Glutamatergic neuron (in vitro differentiated cells): ENCODE measurements at regions not wholly inside any gene's neighbourhood (a gene's known extent, or its start where the extent isn't known, plus 50 kb on each side); places are given as distances from the start of the nearest gene placed in this dataset.

Experiments used
- DNase-seq: peaks from one replicate; pipeline ENCODE4 v3.0.0; 2022
- H3K27ac Mint-ChIP-seq: one replicate; pipeline ENCODE4 v1.8.0; 2020; ENCODE audit warnings: mild to moderate bottlenecking, mixed read lengths, inconsistent platforms; ENCODE audit not compliant: unreplicated experiment
- H3K27me3 Mint-ChIP-seq: one replicate; pipeline ENCODE4 v1.8.0; 2020; ENCODE audit warnings: mild to moderate bottlenecking, moderate library complexity, mixed read lengths, inconsistent platforms; ENCODE audit not compliant: unreplicated experiment
- H3K36me3 Mint-ChIP-seq: one replicate; pipeline ENCODE4 v1.8.0; 2020; ENCODE audit warnings: mild to moderate bottlenecking, mixed read lengths, inconsistent platforms; ENCODE audit not compliant: unreplicated experiment
- H3K4me1 Mint-ChIP-seq: one replicate; pipeline ENCODE4 v1.8.0; 2020; ENCODE audit warnings: mild to moderate bottlenecking, low read depth, mixed read lengths, inconsistent platforms; ENCODE audit not compliant: unreplicated experiment
- H3K4me3 Mint-ChIP-seq: one replicate; pipeline ENCODE4 v1.8.0; 2020; ENCODE audit warnings: mild to moderate bottlenecking, mixed read lengths, inconsistent platforms; ENCODE audit not compliant: unreplicated experiment
- H3K9me3 Mint-ChIP-seq: one replicate; pipeline ENCODE4 v1.8.0; 2020; ENCODE audit warnings: mild to moderate bottlenecking, moderate library complexity, mixed read lengths, inconsistent platforms; ENCODE audit not compliant: unreplicated experiment
- CTCF ChIP-seq: fragments of 200-600 bp; sonication (generic); IDR thresholded peaks from one replicate; pipeline ENCODE4 v1.5.0; 2021; ENCODE audit not compliant: partially characterized antibody, unreplicated experiment

DNA sequence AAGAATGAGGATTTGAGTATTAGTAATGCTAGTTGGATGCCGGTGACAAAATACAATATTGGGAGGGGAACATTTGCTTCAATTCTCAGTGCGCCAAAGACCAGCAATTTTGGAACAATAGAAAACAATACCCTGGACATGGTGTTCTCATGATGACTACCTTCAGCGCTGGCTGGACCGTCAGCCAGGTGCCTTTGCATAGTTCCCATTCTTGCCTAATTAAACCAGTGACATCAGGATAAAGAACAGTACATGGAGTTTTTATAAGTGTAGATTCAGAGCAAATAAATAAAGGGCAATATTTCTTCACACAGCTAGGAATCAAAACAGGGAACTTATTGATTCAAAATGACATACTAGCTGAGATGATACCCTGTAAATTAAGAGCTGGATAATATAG is 404.8 kb upstream of the RORA start:
- H3K4me3 Mint-ChIP-seq: no peak overlapping the region
- H3K27me3 Mint-ChIP-seq: no peaks in the 10 kb centered on the region
- no peaks in the 10 kb centered on the region for H3K36me3 Mint-ChIP-seq
- no peak for DNase-seq
- no peaks in the 10 kb centered on the region for H3K9me3 Mint-ChIP-seq
- H3K4me1 Mint-ChIP-seq: peaks cover under 1% of the 10 kb centered on the region
- H3K27ac Mint-ChIP-seq: no peak overlapping the region
- no peak for TF ChIP-seq CTCF

DNA sequence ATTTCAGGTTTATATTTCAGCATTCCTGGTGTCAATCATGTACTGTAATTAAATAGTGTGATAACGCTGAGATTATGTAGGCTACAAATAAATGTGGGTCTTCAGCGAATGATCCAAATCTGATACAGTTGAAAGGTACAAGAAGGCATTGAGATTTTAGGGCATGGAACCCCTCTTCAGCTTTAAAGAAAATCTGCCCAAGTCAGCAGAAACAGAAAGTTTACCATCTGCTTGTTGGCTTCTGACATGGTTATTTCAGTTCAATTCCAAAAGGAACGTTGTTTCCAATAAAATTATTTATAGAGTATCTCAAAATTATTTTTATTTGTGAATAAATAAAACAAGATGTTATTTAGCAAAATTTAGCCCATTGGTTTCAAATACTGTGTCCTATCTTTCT is 400.2 kb upstream of the RORA start:
- H3K27me3 Mint-ChIP-seq: no peaks in the 10 kb centered on the region
- H3K36me3 Mint-ChIP-seq: no peaks in the 10 kb centered on the region
- no peak for DNase-seq
- H3K4me3 Mint-ChIP-seq: no peak overlapping the region
- no peaks in the 10 kb centered on the region for H3K9me3 Mint-ChIP-seq
- no peaks in the 10 kb centered on the region for H3K4me1 Mint-ChIP-seq
- no peak overlapping the region for H3K27ac Mint-ChIP-seq
- no peak for TF ChIP-seq CTCF

- Mint-ChIP-seq H3K36me3 (no peaks in the 10 kb centered on the region), H3K4me3 (no peak overlapping the region), H3K27me3 (no peaks in the 10 kb centered on the region), H3K9me3 (no peaks in the 10 kb centered on the region), H3K4me1 (peaks cover 13% of the 10 kb centered on the region), H3K27ac (no peak overlapping the region)
- DNase-seq: no peak
- TF ChIP-seq CTCF: no peak
Observed at GRCh38 chr15:61624950-61625349, 395.8 kb upstream of the RORA start.

- no peak for DNase-seq
- no peak for TF ChIP-seq CTCF
- Mint-ChIP-seq H3K4me1 (peaks cover 15% of the 10 kb centered on the region), H3K4me3 (no peak overlapping the region), H3K27ac (no peak overlapping the region), H3K9me3 (no peaks in the 10 kb centered on the region), H3K36me3 (no peaks in the 10 kb centered on the region), H3K27me3 (no peaks in the 10 kb centered on the region)
Observed at GRCh38 chr15:61623746-61624145, 394.6 kb upstream of the RORA start.

DNA sequence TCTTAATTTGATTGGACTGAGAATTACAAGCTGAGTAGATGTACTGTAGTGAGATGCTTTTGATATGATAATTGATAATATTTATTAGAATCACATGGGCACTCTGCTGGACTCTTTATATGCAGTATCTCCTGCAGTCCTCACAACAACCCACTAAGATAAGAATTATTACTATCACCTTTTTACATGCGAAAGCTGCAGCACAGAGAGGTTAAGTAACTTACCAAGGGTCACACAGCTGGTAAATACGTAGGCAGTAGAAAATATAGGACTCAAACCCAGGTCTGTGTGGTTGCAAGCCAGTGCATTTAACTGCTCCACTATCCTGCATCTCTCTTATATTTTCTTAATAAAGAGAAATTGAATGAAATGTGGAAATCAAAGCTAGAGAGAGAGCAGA is 392.8 kb upstream of the RORA start:
- no peaks in the 10 kb centered on the region for H3K9me3 Mint-ChIP-seq
- no peaks in the 10 kb centered on the region for H3K36me3 Mint-ChIP-seq
- no peak overlapping the region for H3K27ac Mint-ChIP-seq
- no peak for TF ChIP-seq CTCF
- H3K4me3 Mint-ChIP-seq: no peak overlapping the region
- no peak for DNase-seq
- peaks cover 15% of the 10 kb centered on the region for H3K4me1 Mint-ChIP-seq
- no peaks in the 10 kb centered on the region for H3K27me3 Mint-ChIP-seq
